ENCODE measurements at regions not wholly inside any gene's neighbourhood (a gene's known extent, or its start where the extent isn't known, plus 50 kb on each side); places are given as distances from the start of the nearest gene placed in this dataset.

DNA sequence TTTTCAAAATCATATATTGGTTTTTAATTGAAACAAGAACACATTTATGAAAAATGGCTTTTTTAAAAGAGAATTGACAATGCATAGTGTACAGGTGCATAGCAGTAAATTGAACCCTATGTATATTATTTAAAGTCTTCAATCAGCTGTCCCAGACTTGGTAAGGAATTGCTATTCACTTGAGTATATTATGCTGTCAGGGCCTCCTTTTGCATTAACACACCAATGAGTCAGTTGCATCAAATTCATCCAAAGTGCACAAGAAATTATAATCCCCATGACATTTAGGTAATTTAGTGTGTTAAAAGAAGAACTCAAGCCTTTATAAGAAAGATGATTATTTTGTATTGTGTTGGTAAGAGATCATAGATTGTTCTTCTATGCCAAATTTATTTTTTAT, 748.8 kb upstream of the RIOK2 start:
- H3K9me3 ChIP-seq: no peaks in the 10 kb centered on the region
- no peaks in the 10 kb centered on the region for H3K27me3 ChIP-seq
- H3K36me3 ChIP-seq: no peaks in the 10 kb centered on the region
- H3K4me3 ChIP-seq (replicated peaks in 1 of 3): no peak overlapping the region
- no peaks in the 10 kb centered on the region for H3K4me1 ChIP-seq
- DNase-seq: no peak
- intact Hi-C loops (cut with DNase I): no loop called here
- H3K27ac ChIP-seq: no peak overlapping the region
- TF ChIP-seq POLR2A (IDR thresholded peaks at IDR 0.05) (no peak), CTCF (IDR thresholded peaks at IDR 0.05) (no peak)

DNA sequence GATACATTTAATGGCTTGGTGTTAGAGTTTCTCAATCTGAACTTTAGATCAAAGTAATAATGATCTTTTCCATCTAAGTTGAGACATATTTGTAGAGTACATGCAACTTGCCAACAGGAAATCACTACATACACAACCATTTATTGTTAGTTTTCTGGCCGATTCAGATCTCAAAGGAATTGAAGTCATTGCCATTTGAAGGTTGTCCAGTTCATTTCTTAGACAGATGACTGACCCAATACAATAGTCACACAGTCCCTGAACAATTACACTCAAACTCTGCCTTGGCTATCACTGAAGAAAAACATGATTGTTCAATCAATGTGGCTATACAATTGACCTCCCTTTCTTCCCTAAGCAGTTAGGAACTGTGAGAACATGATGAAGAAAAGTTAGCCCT, 753.2 kb upstream of the RIOK2 start:
- H3K27me3 ChIP-seq: no peaks in the 10 kb centered on the region
- intact Hi-C loops (cut with DNase I): no loop called here
- 61 to 81% methylated on average over 1 of the region's 1 CpG for WGBS, 2 donors
- H3K36me3 ChIP-seq: no peaks in the 10 kb centered on the region
- H3K4me1 ChIP-seq: no peaks in the 10 kb centered on the region
- H3K4me3 ChIP-seq (replicated peaks in 1 of 3): no peak overlapping the region
- no peaks in the 10 kb centered on the region for H3K9me3 ChIP-seq
- H3K27ac ChIP-seq: no peak overlapping the region
- TF ChIP-seq POLR2A (IDR thresholded peaks at IDR 0.05) (no peak), CTCF (IDR thresholded peaks at IDR 0.05) (no peak)
- DNase-seq: no peak

DNA sequence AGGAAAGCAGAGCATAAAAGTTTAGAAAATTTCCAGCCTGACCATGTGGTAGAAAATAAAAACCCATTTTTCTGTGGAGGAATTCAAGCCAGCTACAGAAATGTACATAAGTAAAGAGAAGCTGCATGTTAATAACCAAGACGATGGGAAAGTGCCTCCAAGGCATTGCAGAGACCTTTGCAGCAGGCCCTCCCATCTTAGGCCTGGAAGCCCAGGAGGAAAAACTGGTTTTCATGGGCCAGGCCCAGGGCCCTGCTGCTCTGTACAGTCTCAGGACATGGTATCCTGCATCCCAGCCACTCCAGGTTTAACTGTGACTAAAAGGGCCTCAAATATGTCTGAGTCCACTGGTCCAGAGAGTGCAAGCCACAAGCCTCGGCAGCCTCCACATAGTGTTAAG, 754.8 kb upstream of the RIOK2 start:
- Histone ChIP-seq H3K9me3 (no peaks in the 10 kb centered on the region), H3K4me3 (replicated peaks in 1 of 3) (no peak overlapping the region), H3K36me3 (no peaks in the 10 kb centered on the region), H3K27ac (no peak overlapping the region), H3K27me3 (no peaks in the 10 kb centered on the region), H3K4me1 (no peaks in the 10 kb centered on the region)
- DNase-seq: no peak
- TF ChIP-seq POLR2A (IDR thresholded peaks at IDR 0.05) (no peak), CTCF (IDR thresholded peaks at IDR 0.05) (no peak)
- intact Hi-C loops (cut with DNase I): no loop called here
- 87 to 91% methylated on average over 2 of the region's 2 CpGs for WGBS, 2 donors

DNA sequence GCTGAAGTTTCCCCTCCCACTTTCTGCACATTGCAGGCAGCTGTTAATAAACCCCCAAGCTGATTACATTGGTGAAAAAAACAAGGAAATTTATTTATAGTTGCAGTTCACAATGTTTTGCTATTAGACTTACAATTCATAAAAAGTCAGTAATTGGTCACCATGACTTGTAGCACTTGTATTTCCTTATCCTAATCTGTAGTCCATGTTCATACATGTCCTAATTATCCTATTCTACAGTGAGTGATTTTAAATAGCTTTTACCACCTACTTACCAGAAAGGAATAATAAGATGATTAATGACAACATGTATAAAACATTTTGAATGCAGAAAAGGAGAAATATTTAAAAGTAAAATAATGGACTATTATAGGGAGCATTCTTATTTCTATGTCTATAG, 760.0 kb upstream of the RIOK2 start:
- no peak for TF ChIP-seq CTCF (IDR thresholded peaks at IDR 0.05)
- no peak for TF ChIP-seq POLR2A (IDR thresholded peaks at IDR 0.05)
- Histone ChIP-seq H3K4me3 (replicated peaks in 1 of 3) (no peak overlapping the region), H3K36me3 (no peaks in the 10 kb centered on the region), H3K27me3 (no peaks in the 10 kb centered on the region), H3K4me1 (no peaks in the 10 kb centered on the region), H3K27ac (no peak overlapping the region), H3K9me3 (no peaks in the 10 kb centered on the region)
- intact Hi-C loops (cut with DNase I): no loop called here
- no peak for DNase-seq

DNA sequence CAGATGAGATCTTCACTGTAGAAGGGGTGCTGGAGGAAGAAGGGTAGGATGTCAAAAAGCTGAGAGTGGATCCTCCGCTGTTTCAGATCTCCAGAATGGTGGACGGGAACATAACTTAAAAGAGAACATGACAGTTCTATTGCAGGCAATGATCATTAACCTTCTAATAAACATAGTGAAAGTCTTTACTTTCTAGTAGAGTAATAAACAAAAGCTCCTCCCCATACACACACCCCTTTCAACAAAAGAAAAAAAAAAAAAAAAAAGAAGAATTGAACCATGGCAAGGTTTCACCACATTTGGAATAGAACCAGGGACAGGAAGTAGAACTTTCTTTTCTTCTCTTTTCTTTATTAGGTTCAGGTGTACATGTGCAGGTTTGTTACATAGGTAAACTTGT, 768.1 kb upstream of the RIOK2 start:
- intact Hi-C loops (cut with DNase I): no loop called here

More for the DNA sequence above, 768.1 kb upstream of the RIOK2 start:
- no peak overlapping the region for H3K4me3 ChIP-seq (replicated peaks in 1 of 3)
- H3K27ac ChIP-seq: no peak overlapping the region
- WGBS, 2 donors: 87 to 92% methylated on average over 2 of the region's 2 CpGs
- no peak for DNase-seq
- H3K27me3 ChIP-seq: no peaks in the 10 kb centered on the region
- no peaks in the 10 kb centered on the region for H3K36me3 ChIP-seq
- H3K9me3 ChIP-seq: no peaks in the 10 kb centered on the region
- TF ChIP-seq CTCF (IDR thresholded peaks at IDR 0.05) (no peak), POLR2A (IDR thresholded peaks at IDR 0.05) (no peak)
- H3K4me1 ChIP-seq: no peaks in the 10 kb centered on the region
